A549 (cell line): ENCODE measurements at regions not wholly inside any gene's neighbourhood (a gene's known extent, or its start where the extent isn't known, plus 50 kb on each side); places are given as distances from the start of the nearest gene placed in this dataset.

Source experiments
- FOSB ChIP-seq: fragments of 250-450 bp; sonication (Bioruptor Pico); IDR thresholded peaks from 2 replicates; pipeline ENCODE4 v1.5.0; 2020; ENCODE audit warnings: mild to moderate bottlenecking, moderate library complexity
- KDM1A ChIP-seq: fragments of 200-600 bp; sonication (generic); IDR thresholded peaks from 2 replicates; pipeline ENCODE4 v1.6.1; 2016; ENCODE audit warnings: low read depth, mild to moderate bottlenecking
- MAFK ChIP-seq: fragments of 450-650 bp; IDR thresholded peaks from 2 replicates; pipeline ENCODE4 v1.6.1; 2014; ENCODE audit not compliant: partially characterized antibody
- POLR2A ChIP-seq: IDR thresholded peaks from 2 replicates; pipeline ENCODE4 v1.6.1; 2012; ENCODE audit warnings: mild to moderate bottlenecking, low read length
- SMC3 ChIP-seq: fragments of >200 bp; sonication (Bioruptor Twin); formaldehyde crosslinking; IDR thresholded peaks from 3 replicates; pipeline ENCODE4 v1.6.1; 2018; ENCODE audit warnings: inconsistent platforms
- SREBF2 ChIP-seq: fragments of 450-650 bp; IDR thresholded peaks from 2 replicates; pipeline ENCODE4 v1.6.1; 2014; ENCODE audit warnings: mild to moderate bottlenecking, moderate library complexity
- TF ChIP-seq, protein P1 (sequence below): fragments of 200-600 bp; sonication (generic); IDR thresholded peaks from 2 replicates; pipeline ENCODE4 v1.6.1; 2016; ENCODE audit warnings: antibody characterized with exemption, mild to moderate bottlenecking, moderate library complexity
- TF ChIP-seq, protein P2 (sequence below): fragments of >200 bp; sonication (Bioruptor Twin); formaldehyde crosslinking; IDR thresholded peaks from 3 replicates; pipeline ENCODE4 v1.5.1; 2016
- TF ChIP-seq, protein P3 (sequence below): IDR thresholded peaks from 2 replicates; pipeline ENCODE4 v1.6.1; 2012
- TF ChIP-seq, protein P4 (sequence below): fragments of 250-450 bp; sonication (Bioruptor Pico); IDR thresholded peaks from 2 replicates; pipeline ENCODE4 v1.5.0; 2020; ENCODE audit warnings: low read depth, mild to moderate bottlenecking, moderate library complexity

DNA sequence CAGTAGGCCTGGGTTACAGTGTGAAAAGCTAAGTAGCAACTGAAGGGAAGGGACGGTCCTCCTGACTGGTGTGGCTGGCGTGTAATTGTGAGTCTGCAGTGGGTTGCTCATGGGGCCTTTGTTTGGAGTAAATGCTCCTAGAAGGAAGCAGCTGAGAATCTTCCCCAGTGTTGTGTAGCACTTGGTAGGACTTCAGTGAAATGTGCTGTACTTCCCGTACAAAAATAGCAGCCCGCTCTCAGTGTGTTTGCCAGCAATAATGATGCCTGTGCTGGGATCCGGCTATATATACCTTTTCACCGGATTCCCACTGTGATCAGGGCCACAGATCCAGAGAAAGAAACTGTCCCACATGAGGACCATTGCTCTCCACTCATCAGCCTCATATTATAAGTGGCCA is 175.7 kb upstream of the NTM start:
- TF ChIP-seq, protein P1, sequence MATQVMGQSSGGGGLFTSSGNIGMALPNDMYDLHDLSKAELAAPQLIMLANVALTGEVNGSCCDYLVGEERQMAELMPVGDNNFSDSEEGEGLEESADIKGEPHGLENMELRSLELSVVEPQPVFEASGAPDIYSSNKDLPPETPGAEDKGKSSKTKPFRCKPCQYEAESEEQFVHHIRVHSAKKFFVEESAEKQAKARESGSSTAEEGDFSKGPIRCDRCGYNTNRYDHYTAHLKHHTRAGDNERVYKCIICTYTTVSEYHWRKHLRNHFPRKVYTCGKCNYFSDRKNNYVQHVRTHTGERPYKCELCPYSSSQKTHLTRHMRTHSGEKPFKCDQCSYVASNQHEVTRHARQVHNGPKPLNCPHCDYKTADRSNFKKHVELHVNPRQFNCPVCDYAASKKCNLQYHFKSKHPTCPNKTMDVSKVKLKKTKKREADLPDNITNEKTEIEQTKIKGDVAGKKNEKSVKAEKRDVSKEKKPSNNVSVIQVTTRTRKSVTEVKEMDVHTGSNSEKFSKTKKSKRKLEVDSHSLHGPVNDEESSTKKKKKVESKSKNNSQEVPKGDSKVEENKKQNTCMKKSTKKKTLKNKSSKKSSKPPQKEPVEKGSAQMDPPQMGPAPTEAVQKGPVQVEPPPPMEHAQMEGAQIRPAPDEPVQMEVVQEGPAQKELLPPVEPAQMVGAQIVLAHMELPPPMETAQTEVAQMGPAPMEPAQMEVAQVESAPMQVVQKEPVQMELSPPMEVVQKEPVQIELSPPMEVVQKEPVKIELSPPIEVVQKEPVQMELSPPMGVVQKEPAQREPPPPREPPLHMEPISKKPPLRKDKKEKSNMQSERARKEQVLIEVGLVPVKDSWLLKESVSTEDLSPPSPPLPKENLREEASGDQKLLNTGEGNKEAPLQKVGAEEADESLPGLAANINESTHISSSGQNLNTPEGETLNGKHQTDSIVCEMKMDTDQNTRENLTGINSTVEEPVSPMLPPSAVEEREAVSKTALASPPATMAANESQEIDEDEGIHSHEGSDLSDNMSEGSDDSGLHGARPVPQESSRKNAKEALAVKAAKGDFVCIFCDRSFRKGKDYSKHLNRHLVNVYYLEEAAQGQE: no peak
- TF ChIP-seq, protein P2, sequence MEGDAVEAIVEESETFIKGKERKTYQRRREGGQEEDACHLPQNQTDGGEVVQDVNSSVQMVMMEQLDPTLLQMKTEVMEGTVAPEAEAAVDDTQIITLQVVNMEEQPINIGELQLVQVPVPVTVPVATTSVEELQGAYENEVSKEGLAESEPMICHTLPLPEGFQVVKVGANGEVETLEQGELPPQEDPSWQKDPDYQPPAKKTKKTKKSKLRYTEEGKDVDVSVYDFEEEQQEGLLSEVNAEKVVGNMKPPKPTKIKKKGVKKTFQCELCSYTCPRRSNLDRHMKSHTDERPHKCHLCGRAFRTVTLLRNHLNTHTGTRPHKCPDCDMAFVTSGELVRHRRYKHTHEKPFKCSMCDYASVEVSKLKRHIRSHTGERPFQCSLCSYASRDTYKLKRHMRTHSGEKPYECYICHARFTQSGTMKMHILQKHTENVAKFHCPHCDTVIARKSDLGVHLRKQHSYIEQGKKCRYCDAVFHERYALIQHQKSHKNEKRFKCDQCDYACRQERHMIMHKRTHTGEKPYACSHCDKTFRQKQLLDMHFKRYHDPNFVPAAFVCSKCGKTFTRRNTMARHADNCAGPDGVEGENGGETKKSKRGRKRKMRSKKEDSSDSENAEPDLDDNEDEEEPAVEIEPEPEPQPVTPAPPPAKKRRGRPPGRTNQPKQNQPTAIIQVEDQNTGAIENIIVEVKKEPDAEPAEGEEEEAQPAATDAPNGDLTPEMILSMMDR: no peak
- no peak for TF ChIP-seq SMC3
- no peak for TF ChIP-seq FOSB
- no peak for TF ChIP-seq MAFK
- no peak for TF ChIP-seq POLR2A
- no peak for TF ChIP-seq KDM1A
- no peak for TF ChIP-seq SREBF2
- TF ChIP-seq, protein P3, sequence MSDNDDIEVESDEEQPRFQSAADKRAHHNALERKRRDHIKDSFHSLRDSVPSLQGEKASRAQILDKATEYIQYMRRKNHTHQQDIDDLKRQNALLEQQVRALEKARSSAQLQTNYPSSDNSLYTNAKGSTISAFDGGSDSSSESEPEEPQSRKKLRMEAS: no peak
- TF ChIP-seq, protein P4, sequence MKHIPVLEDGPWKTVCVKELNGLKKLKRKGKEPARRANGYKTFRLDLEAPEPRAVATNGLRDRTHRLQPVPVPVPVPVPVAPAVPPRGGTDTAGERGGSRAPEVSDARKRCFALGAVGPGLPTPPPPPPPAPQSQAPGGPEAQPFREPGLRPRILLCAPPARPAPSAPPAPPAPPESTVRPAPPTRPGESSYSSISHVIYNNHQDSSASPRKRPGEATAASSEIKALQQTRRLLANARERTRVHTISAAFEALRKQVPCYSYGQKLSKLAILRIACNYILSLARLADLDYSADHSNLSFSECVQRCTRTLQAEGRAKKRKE (CRISPR knock-in tag): no peak
